NCI-H82 treated with DMSO at 0.1 percent for 48 hours (cell line): ENCODE measurements at regions not wholly inside any gene's neighbourhood (a gene's known extent, or its start where the extent isn't known, plus 50 kb on each side); places are given as distances from the start of the nearest gene placed in this dataset.
A peak's percentile ranks its signal among the peaks of the same experiment; 100 is the strongest.

ENCODE experiments used
- DNase-seq: peaks from one replicate; lab custom pipeline; 2025; ENCODE audit not compliant: unreplicated experiment; lab: John Stamatoyannopoulos, UW

- no peak for DNase-seq
These were observed 85.4 kb upstream of the OTOS start for GRCh38 chr2:240225660-240226475.

GRCh38 chr2:240226672-240227537 lies 86.4 kb upstream of the OTOS start:
- no peak for DNase-seq

- no peak for DNase-seq
These were observed 87.3 kb upstream of the OTOS start for GRCh38 chr2:240227538-240228428.

GRCh38 chr2:240229005-240229404 lies 88.5 kb upstream of the OTOS start:
- no peak for DNase-seq

- no peak for DNase-seq
These were observed 89.3 kb upstream of the OTOS start for GRCh38 chr2:240229603-240230235.

GRCh38 chr2:240230291-240230931 lies 90.0 kb upstream of the OTOS start:
- no peak for DNase-seq

- DNase-seq, result no peak
These were observed 91.4 kb upstream of the OTOS start for GRCh38 chr2:240231838-240232244.

GRCh38 chr2:240232264-240232915 lies 91.9 kb upstream of the OTOS start:
- no peak for DNase-seq

GRCh38 chr2:240232961-240233884 lies 92.8 kb upstream of the OTOS start:
- peak; percentile 46 for DNase-seq

GRCh38 chr2:240233885-240234502 lies 93.5 kb upstream of the OTOS start:
- no peak for DNase-seq

GRCh38 chr2:240234503-240234951 lies 94.1 kb upstream of the OTOS start:
- no peak for DNase-seq

GRCh38 chr2:240235149-240235803 lies 94.8 kb upstream of the OTOS start:
- no peak for DNase-seq

GRCh38 chr2:240235811-240236210 lies 95.4 kb upstream of the OTOS start:
- DNase-seq, result no peak

GRCh38 chr2:240236217-240237111 lies 96.0 kb upstream of the OTOS start:
- no peak for DNase-seq

GRCh38 chr2:240237609-240238174 lies 97.2 kb upstream of the OTOS start:
- no peak for DNase-seq

- no peak for DNase-seq
These were observed 97.7 kb upstream of the OTOS start for GRCh38 chr2:240238201-240238600.
